Left lung (tissue), 4 donors: ENCODE measurements at regions not wholly inside any gene's neighbourhood (a gene's known extent, or its start where the extent isn't known, plus 50 kb on each side); places are given as distances from the start of the nearest gene placed in this dataset.

ENCODE experiments used
- ATAC-seq: fragments of 200-7000 bp; cut with Tn5 transposase; one replicate; pipeline ENCODE4 v1.9.1; 2020; ENCODE audit warnings: moderate library complexity
- DNase-seq, 4 donors: peaks; one replicate each; pipeline ENCODE4 v3.0.0-alpha.2; 2013 to 2020
- H3K27ac ChIP-seq, 2 donors: fragments of 200-600 bp; sonication (generic) in 1 of 2; one replicate each; pipeline versions ENCODE4 v1.5.0 to v1.8.0; 2020 to 2021
- H3K27me3 ChIP-seq, 2 donors: fragments of 200-600 bp; sonication (generic) in 1 of 2; one replicate each; pipeline versions ENCODE4 v1.5.0 to v1.8.0; 2020 to 2021
- H3K36me3 ChIP-seq, 2 donors: fragments of 200-600 bp; sonication (generic) in 1 of 2; one replicate each; pipeline versions ENCODE4 v1.5.0 to v1.8.0; 2020 to 2021
- H3K4me1 ChIP-seq, 2 donors: fragments of 200-600 bp; one replicate each; pipeline ENCODE4 v1.8.0; 2021
- H3K4me3 ChIP-seq, 2 donors: fragments of 200-600 bp; sonication (generic) in 1 of 2; one replicate each; pipeline versions ENCODE4 v1.5.0 to v1.8.0; 2020 to 2021; ENCODE audit warnings: mild to moderate bottlenecking in 1 of 2
- H3K9me3 ChIP-seq, 2 donors: fragments of 200-600 bp; sonication (generic) in 1 of 2; one replicate each; pipeline versions ENCODE4 v1.5.0 to v1.8.0; 2020 to 2021
- CTCF ChIP-seq, 2 donors: fragments of 200-600 bp; sonication (generic) in 1 of 2; IDR thresholded peaks; one replicate each; pipeline versions ENCODE4 v1.5.0 to v1.8.0; 2021; ENCODE audit warnings: antibody characterized with exemption in 2 of 2
- intact Hi-C, 2 donors: fragments of 100-400 bp; cut with DNase I; formaldehyde crosslinking; loops; one replicate each; pipeline versions ENCODE4 v1.11.2 to v1.14.2; 2022
- donor health status: DM: no; HTN: yes; CAD: no.
- donor health status: DM: no; HTN: no; CAD: no.

- DNase-seq (no peak), ATAC-seq (no peak)
- H3K36me3 ChIP-seq, result no peaks in the 10 kb centered on the region
- H3K4me3 ChIP-seq, result no peak overlapping the region
- intact Hi-C loops, result no loop called here
- TF ChIP-seq CTCF (IDR thresholded peaks at IDR 0.05), result no peak
- peaks cover 0 to 11% of the 10 kb centered on the region in 2 donors for H3K27me3 ChIP-seq
- H3K9me3 ChIP-seq, result no peaks in the 10 kb centered on the region
- H3K27ac ChIP-seq, result no peak overlapping the region
- no peaks in the 10 kb centered on the region for H3K4me1 ChIP-seq
Measured at GRCh38 chr19:31100206-31100590, 249.0 kb downstream of the TSHZ3 start.

- TF ChIP-seq CTCF (IDR thresholded peaks at IDR 0.05), result no peak
- no peaks in the 10 kb centered on the region for H3K4me1 ChIP-seq
- no peaks in the 10 kb centered on the region for H3K36me3 ChIP-seq
- H3K4me3 ChIP-seq, result no peak overlapping the region
- peaks cover 0 to 7% of the 10 kb centered on the region in 2 donors for H3K27me3 ChIP-seq
- DNase-seq, result no peak
- no peak for ATAC-seq
- intact Hi-C loops, result no loop called here
- no peak overlapping the region for H3K27ac ChIP-seq
- no peaks in the 10 kb centered on the region for H3K9me3 ChIP-seq
Measured at GRCh38 chr19:31099515-31100205, 249.6 kb downstream of the TSHZ3 start.

GRCh38 chr19:31098836-31099235 is 250.4 kb downstream of the TSHZ3 start:
- Histone ChIP-seq H3K27me3 (peaks cover 0 to under 1% of the 10 kb centered on the region in 2 donors), H3K4me3 (no peak overlapping the region), H3K27ac (no peak overlapping the region), H3K4me1 (no peaks in the 10 kb centered on the region), H3K9me3 (no peaks in the 10 kb centered on the region), H3K36me3 (no peaks in the 10 kb centered on the region)
- ATAC-seq (no peak), DNase-seq (no peak)
- no peak for TF ChIP-seq CTCF (IDR thresholded peaks at IDR 0.05)
- intact Hi-C loops, result no loop called here

- ATAC-seq (no peak), DNase-seq (no peak)
- no peaks in the 10 kb centered on the region for H3K27me3 ChIP-seq
Measured at GRCh38 chr19:31096935-31097545, 252.2 kb downstream of the TSHZ3 start.

More at GRCh38 chr19:31096935-31097545, 252.2 kb downstream of the TSHZ3 start:
- no peaks in the 10 kb centered on the region for H3K36me3 ChIP-seq
- no peaks in the 10 kb centered on the region for H3K9me3 ChIP-seq
- H3K4me3 ChIP-seq, result no peak overlapping the region
- H3K4me1 ChIP-seq, result no peaks in the 10 kb centered on the region
- no peak overlapping the region for H3K27ac ChIP-seq
- TF ChIP-seq CTCF (IDR thresholded peaks at IDR 0.05), result no peak
- intact Hi-C loops, result no loop called here
